ENCODE measurements at regions not wholly inside any gene's neighbourhood (a gene's known extent, or its start where the extent isn't known, plus 50 kb on each side); places are given as distances from the start of the nearest gene placed in this dataset.

- H3K27ac ChIP-seq, result no peak overlapping the region
- TF ChIP-seq ZFX (IDR thresholded peaks at IDR 0.05), result no peak
- no peak for TF ChIP-seq CTCF (conservative IDR thresholded peaks at IDR 0.05)
Measured at GRCh38 chr12:58206876-58207275, 265.5 kb downstream of the ATP23 start.

GRCh38 chr12:58211211-58211610 is 269.8 kb downstream of the ATP23 start:
- no peak for TF ChIP-seq CTCF (conservative IDR thresholded peaks at IDR 0.05)
- TF ChIP-seq ZFX (IDR thresholded peaks at IDR 0.05), result no peak
- no peak overlapping the region for H3K27ac ChIP-seq

- TF ChIP-seq ZFX (IDR thresholded peaks at IDR 0.05) (no peak), CTCF (conservative IDR thresholded peaks at IDR 0.05) (no peak)
Measured at GRCh38 chr12:58217130-58217529, 275.8 kb downstream of the ATP23 start.

GRCh38 chr12:58224536-58225105 is 283.3 kb downstream of the ATP23 start:
- H3K27ac ChIP-seq, result no peak overlapping the region
- no peak for TF ChIP-seq CTCF (conservative IDR thresholded peaks at IDR 0.05)
- no peak for TF ChIP-seq ZFX (IDR thresholded peaks at IDR 0.05)

More at GRCh38 chr12:58217130-58217529, 275.8 kb downstream of the ATP23 start:
- H3K27ac ChIP-seq, result no peak overlapping the region

GRCh38 chr12:58225203-58225877 is 284.0 kb downstream of the ATP23 start:
- TF ChIP-seq ZFX (IDR thresholded peaks at IDR 0.05), result no peak
- TF ChIP-seq CTCF (conservative IDR thresholded peaks at IDR 0.05), result no peak
- no peak overlapping the region for H3K27ac ChIP-seq

- H3K27ac ChIP-seq, result no peak overlapping the region
- TF ChIP-seq CTCF (conservative IDR thresholded peaks at IDR 0.05), result no peak
- TF ChIP-seq ZFX (IDR thresholded peaks at IDR 0.05), result no peak
Measured at GRCh38 chr12:58233886-58234285, 292.5 kb downstream of the ATP23 start.

- H3K27ac ChIP-seq, result no peak overlapping the region
- TF ChIP-seq CTCF (conservative IDR thresholded peaks at IDR 0.05), result no peak
- no peak for TF ChIP-seq ZFX (IDR thresholded peaks at IDR 0.05)
Measured at GRCh38 chr12:58238411-58238810, 297.0 kb downstream of the ATP23 start.

Measured in C4-2B (cell line).